ENCODE measurements at regions not wholly inside any gene's neighbourhood (a gene's known extent, or its start where the extent isn't known, plus 50 kb on each side); places are given as distances from the start of the nearest gene placed in this dataset.
A peak's percentile ranks its signal among the peaks of the same experiment; 100 is the strongest.
"Not testable (repeated sequence)": the region's sequence is repeated elsewhere in the genome, so short reads cannot be mapped to it uniquely, and the experiment has no call there.

DNA sequence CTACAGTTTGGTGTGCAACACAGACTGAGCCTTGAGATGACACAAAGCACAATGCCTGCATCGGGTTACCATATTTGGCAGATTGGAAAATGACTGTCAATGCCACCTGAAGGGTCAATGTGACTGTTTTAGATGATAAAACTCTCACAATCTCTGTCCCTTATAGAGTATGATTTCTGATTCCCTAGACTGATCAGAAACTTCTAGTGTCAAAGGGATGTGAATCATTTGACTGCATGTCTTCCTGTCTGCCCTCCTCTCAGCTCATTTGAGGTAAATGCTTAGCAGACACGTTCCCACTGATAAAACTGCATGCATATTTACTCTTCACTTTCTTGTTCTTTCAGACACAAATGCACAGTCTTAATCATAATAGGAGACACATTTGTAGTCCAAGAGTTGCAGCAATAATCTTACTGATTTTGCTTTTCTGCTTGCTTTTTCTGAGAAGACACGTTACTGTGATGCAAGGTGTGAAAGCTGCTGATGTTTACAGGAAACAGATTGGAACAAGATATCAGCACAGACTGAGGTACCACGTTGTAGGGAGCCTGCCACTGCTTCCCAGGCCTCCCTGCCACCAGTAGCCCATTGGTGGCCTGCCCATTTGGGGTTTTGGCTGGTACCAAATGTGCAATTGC, 77.8 kb downstream of the GCNT4 start:
- Histone ChIP-seq H4K8ac (ENCODE audit: low read depth, low read length) (no peak overlapping the region), H2BK12ac (ENCODE audit: low read length) (no peak overlapping the region), H2BK15ac (ENCODE audit: low read length) (no peak overlapping the region), H2AFZ (ENCODE audit: low read length) (no peak overlapping the region), H3K23ac (ENCODE audit: low read depth, low read length, poor library complexity) (no peak overlapping the region), H3K4me1 (ENCODE audit: control insufficient read depth in 2 of 2, insufficient read depth in 1 of 2, low read depth in 1 of 2, low read length in 2 of 2) (peaks cover 0 to 4% of the 10 kb centered on the region in 2 donors), H2BK5ac (ENCODE audit: low read length) (no peak overlapping the region), H3K14ac (ENCODE audit: low read length) (no peak overlapping the region), H3K9me3 (replicated peaks in 1 of 2; ENCODE audit: control insufficient read depth in 2 of 2, insufficient read depth in 1 of 2, low read depth in 1 of 2, low read length in 2 of 2) (no peaks in the 10 kb centered on the region), H3K4me3 (ENCODE audit: low read length in 2 of 2) (no peak overlapping the region), H3K9ac (ENCODE audit: low read depth, low read length, poor library complexity) (no peak overlapping the region), H3K27ac (replicated peaks; ENCODE audit: low read length) (no peak overlapping the region), H3K27me3 (ENCODE audit: control insufficient read depth in 3 of 3, insufficient read depth in 3 of 3, low read depth in 1 of 3, low read length in 3 of 3) (no peaks in the 10 kb centered on the region), H4K91ac (ENCODE audit: low read depth, low read length, poor library complexity) (no peak overlapping the region), H3K4me2 (ENCODE audit: insufficient read depth, low read length, poor library complexity, severe bottlenecking) (no peak overlapping the region), H3K4ac (ENCODE audit: low read length) (no peak overlapping the region), H2BK120ac (ENCODE audit: low read depth, low read length) (no peak overlapping the region), H3K79me1 (ENCODE audit: low read depth, low read length) (no peaks in the 10 kb centered on the region), H2AK5ac (ENCODE audit: low read depth, low read length) (no peak overlapping the region), H3K36me3 (replicated peaks in 1 of 2; ENCODE audit: control insufficient read depth in 2 of 2, insufficient read depth in 2 of 2, low read length in 2 of 2) (no peaks in the 10 kb centered on the region), H3K18ac (ENCODE audit: low read length) (no peak overlapping the region)
- DNase-seq (ENCODE audit: low spot score) = no peak
- WGBS, 2 donors (ENCODE audit: extremely low coverage in 2 of 2, insufficient read length in 2 of 2, insufficient replicate concordance in 1 of 2) = no CpG with 5 or more reads among the region's 4 CpGs

DNA sequence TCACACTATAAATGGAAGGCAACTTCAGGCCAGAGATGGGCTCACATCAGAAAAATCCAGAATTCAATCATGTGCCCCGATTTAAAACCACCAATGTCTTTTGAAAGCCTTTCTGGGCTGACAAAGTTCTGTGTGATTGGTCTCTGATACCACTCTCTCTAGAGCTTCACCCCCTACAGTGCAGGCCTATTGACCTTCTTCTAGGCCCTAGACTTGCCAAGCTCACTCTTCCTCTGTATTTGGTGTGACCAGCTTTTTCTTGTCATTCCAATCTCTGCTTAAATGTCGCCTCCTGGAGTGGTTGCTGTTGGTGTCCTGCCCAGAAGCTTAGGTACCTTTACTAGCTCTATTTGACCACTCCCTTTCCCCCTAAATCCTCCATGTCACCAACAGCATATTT, 78.7 kb downstream of the GCNT4 start:
- Histone ChIP-seq H4K8ac (ENCODE audit: low read depth, low read length) (no peak overlapping the region), H3K14ac (ENCODE audit: low read length) (no peak overlapping the region), H3K18ac (ENCODE audit: low read length) (no peak overlapping the region), H3K27me3 (ENCODE audit: control insufficient read depth in 3 of 3, insufficient read depth in 3 of 3, low read depth in 1 of 3, low read length in 3 of 3) (no peaks in the 10 kb centered on the region), H2BK15ac (ENCODE audit: low read length) (no peak overlapping the region), H3K23ac (ENCODE audit: low read depth, low read length, poor library complexity) (no peak overlapping the region), H3K79me1 (ENCODE audit: low read depth, low read length) (no peaks in the 10 kb centered on the region), H2AFZ (ENCODE audit: low read length) (peak overlapping the region; percentile 35), H3K4me1 (ENCODE audit: control insufficient read depth in 2 of 2, insufficient read depth in 1 of 2, low read depth in 1 of 2, low read length in 2 of 2) (peaks cover 0 to 4% of the 10 kb centered on the region in 2 donors), H4K91ac (ENCODE audit: low read depth, low read length, poor library complexity) (no peak overlapping the region), H2AK5ac (ENCODE audit: low read depth, low read length) (no peak overlapping the region), H3K27ac (replicated peaks; ENCODE audit: low read length) (no peak overlapping the region), H2BK120ac (ENCODE audit: low read depth, low read length) (no peak overlapping the region), H3K4me2 (ENCODE audit: insufficient read depth, low read length, poor library complexity, severe bottlenecking) (no peak overlapping the region), H3K4me3 (ENCODE audit: low read length in 2 of 2) (no peak overlapping the region), H3K9ac (ENCODE audit: low read depth, low read length, poor library complexity) (no peak overlapping the region), H3K4ac (ENCODE audit: low read length) (no peak overlapping the region), H3K36me3 (replicated peaks in 1 of 2; ENCODE audit: control insufficient read depth in 2 of 2, insufficient read depth in 2 of 2, low read length in 2 of 2) (no peaks in the 10 kb centered on the region), H2BK12ac (ENCODE audit: low read length) (no peak overlapping the region), H3K9me3 (replicated peaks in 1 of 2; ENCODE audit: control insufficient read depth in 2 of 2, insufficient read depth in 1 of 2, low read depth in 1 of 2, low read length in 2 of 2) (no peaks in the 10 kb centered on the region), H2BK5ac (ENCODE audit: low read length) (no peak overlapping the region)
- no peak for DNase-seq (ENCODE audit: low spot score)
- WGBS, 2 donors (ENCODE audit: extremely low coverage in 2 of 2, insufficient read length in 2 of 2, insufficient replicate concordance in 1 of 2) = no CpG with 5 or more reads among the region's 2 CpGs

DNA sequence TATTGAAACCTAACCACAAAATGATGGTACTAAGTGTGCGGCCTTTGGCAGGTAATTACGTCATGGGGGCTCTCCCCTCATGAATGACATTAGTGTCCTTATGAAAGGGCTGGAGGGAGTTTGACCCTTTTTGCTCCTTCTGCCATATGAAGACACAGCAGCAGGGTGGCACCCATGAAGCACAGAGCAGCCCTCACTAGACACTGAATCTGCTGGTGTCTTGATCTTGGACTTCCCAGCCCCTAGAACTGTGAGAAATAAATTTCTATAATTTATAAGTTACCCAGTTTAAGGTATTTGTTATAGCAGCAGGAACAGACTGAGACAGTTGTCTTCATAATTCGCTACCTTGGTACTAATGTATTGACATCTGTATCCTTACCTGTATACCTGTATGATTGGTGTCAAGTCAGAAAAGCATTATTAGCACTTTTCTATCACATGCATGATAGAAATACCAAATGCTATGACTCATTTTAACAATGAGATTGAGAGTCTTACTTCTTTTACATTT, 80.4 kb downstream of the GCNT4 start:
- Histone ChIP-seq H4K91ac (ENCODE audit: low read depth, low read length, poor library complexity) (no peak overlapping the region), H2BK15ac (ENCODE audit: low read length) (no peak overlapping the region), H3K18ac (ENCODE audit: low read length) (no peak overlapping the region), H3K23ac (ENCODE audit: low read depth, low read length, poor library complexity) (no peak overlapping the region), H3K9me3 (replicated peaks in 1 of 2; ENCODE audit: control insufficient read depth in 2 of 2, insufficient read depth in 1 of 2, low read depth in 1 of 2, low read length in 2 of 2) (no peaks in the 10 kb centered on the region), H3K4ac (ENCODE audit: low read length) (no peak overlapping the region), H3K27me3 (ENCODE audit: control insufficient read depth in 3 of 3, insufficient read depth in 3 of 3, low read depth in 1 of 3, low read length in 3 of 3) (peaks cover 0 to 3% (median 0%) of the 10 kb centered on the region in 3 experiments), H3K9ac (ENCODE audit: low read depth, low read length, poor library complexity) (no peak overlapping the region), H3K36me3 (replicated peaks in 1 of 2; ENCODE audit: control insufficient read depth in 2 of 2, insufficient read depth in 2 of 2, low read length in 2 of 2) (no peaks in the 10 kb centered on the region), H3K4me1 (ENCODE audit: control insufficient read depth in 2 of 2, insufficient read depth in 1 of 2, low read depth in 1 of 2, low read length in 2 of 2) (no peaks in the 10 kb centered on the region), H2BK5ac (ENCODE audit: low read length) (no peak overlapping the region), H2AFZ (ENCODE audit: low read length) (no peak overlapping the region), H2BK120ac (ENCODE audit: low read depth, low read length) (no peak overlapping the region), H2BK12ac (ENCODE audit: low read length) (no peak overlapping the region), H3K14ac (ENCODE audit: low read length) (no peak overlapping the region), H3K4me2 (ENCODE audit: insufficient read depth, low read length, poor library complexity, severe bottlenecking) (no peak overlapping the region), H3K27ac (replicated peaks; ENCODE audit: low read length) (no peak overlapping the region), H3K4me3 (ENCODE audit: low read length in 2 of 2) (no peak overlapping the region), H4K8ac (ENCODE audit: low read depth, low read length) (no peak overlapping the region), H3K79me1 (ENCODE audit: low read depth, low read length) (no peaks in the 10 kb centered on the region), H2AK5ac (ENCODE audit: low read depth, low read length) (no peak overlapping the region)
- WGBS, 2 donors (ENCODE audit: extremely low coverage in 2 of 2, insufficient read length in 2 of 2, insufficient replicate concordance in 1 of 2) = no CpG with 5 or more reads among the region's 3 CpGs
- no peak for DNase-seq (ENCODE audit: low spot score)

DNA sequence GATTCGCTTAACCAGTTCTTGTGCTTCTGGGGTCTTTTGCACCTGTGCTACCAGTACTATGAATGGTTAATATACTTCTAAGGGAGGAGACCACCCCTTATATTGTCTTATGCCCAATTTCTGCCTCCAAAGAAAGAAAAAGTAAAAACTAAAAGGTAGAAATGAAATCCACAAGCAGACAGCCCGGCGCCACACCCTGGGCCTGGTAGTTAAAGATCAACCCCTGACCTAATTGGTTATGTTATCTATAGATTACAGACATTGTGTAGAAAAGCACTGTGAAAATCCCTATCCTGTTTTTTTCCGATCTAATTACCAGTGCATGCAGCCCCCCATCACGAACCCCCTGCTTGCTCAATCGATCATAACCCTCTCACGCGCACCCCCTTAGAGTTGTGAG, 81.5 kb downstream of the GCNT4 start:
- not testable (repeated sequence) for H2AK5ac ChIP-seq (ENCODE audit: low read depth, low read length); H2BK12ac ChIP-seq (ENCODE audit: low read length); H3K9ac ChIP-seq (ENCODE audit: low read depth, low read length, poor library complexity); H3K18ac ChIP-seq (ENCODE audit: low read length); H3K4me3 ChIP-seq (ENCODE audit: low read length in 2 of 2); H3K27me3 ChIP-seq (ENCODE audit: control insufficient read depth in 3 of 3, insufficient read depth in 3 of 3, low read depth in 1 of 3, low read length in 3 of 3); H3K79me1 ChIP-seq (ENCODE audit: low read depth, low read length); H2BK5ac ChIP-seq (ENCODE audit: low read length); H3K4me1 ChIP-seq (ENCODE audit: control insufficient read depth in 2 of 2, insufficient read depth in 1 of 2, low read depth in 1 of 2, low read length in 2 of 2); H4K91ac ChIP-seq (ENCODE audit: low read depth, low read length, poor library complexity); H2BK120ac ChIP-seq (ENCODE audit: low read depth, low read length); H2BK15ac ChIP-seq (ENCODE audit: low read length); H3K9me3 ChIP-seq (replicated peaks in 1 of 2; ENCODE audit: control insufficient read depth in 2 of 2, insufficient read depth in 1 of 2, low read depth in 1 of 2, low read length in 2 of 2); H3K23ac ChIP-seq (ENCODE audit: low read depth, low read length, poor library complexity); H3K4ac ChIP-seq (ENCODE audit: low read length); DNase-seq (ENCODE audit: low spot score); H3K27ac ChIP-seq (replicated peaks; ENCODE audit: low read length); H3K36me3 ChIP-seq (replicated peaks in 1 of 2; ENCODE audit: control insufficient read depth in 2 of 2, insufficient read depth in 2 of 2, low read length in 2 of 2); H4K8ac ChIP-seq (ENCODE audit: low read depth, low read length); H3K4me2 ChIP-seq (ENCODE audit: insufficient read depth, low read length, poor library complexity, severe bottlenecking); H3K14ac ChIP-seq (ENCODE audit: low read length); H2AFZ ChIP-seq (ENCODE audit: low read length)
- no CpG with 5 or more reads among the region's 8 CpGs for WGBS, 2 donors (ENCODE audit: extremely low coverage in 2 of 2, insufficient read length in 2 of 2, insufficient replicate concordance in 1 of 2)

All from neuronal stem cell (in vitro differentiated cells).